ENCODE measurements at regions not wholly inside any gene's neighbourhood (a gene's known extent, or its start where the extent isn't known, plus 50 kb on each side); places are given as distances from the start of the nearest gene placed in this dataset.

DNA sequence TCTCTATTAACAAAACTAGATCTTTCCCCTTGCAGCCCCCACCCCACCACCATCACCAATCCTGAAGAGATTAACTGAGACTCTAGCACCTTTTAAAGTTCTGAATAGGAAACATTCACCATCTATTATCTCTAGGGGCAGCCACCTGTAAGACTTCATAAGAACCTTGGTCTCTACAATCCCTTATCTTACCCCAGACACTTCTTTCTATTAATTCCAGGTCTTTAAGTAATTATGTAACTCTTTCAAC is 180.2 kb upstream of the FBXL17 start:
- H3K27ac Mint-ChIP-seq = no peak overlapping the region
- intact Hi-C loops (cut with DNase I, micrococcal nuclease) = no loop called here
- no peaks in the 10 kb centered on the region for H3K27me3 Mint-ChIP-seq

DNA sequence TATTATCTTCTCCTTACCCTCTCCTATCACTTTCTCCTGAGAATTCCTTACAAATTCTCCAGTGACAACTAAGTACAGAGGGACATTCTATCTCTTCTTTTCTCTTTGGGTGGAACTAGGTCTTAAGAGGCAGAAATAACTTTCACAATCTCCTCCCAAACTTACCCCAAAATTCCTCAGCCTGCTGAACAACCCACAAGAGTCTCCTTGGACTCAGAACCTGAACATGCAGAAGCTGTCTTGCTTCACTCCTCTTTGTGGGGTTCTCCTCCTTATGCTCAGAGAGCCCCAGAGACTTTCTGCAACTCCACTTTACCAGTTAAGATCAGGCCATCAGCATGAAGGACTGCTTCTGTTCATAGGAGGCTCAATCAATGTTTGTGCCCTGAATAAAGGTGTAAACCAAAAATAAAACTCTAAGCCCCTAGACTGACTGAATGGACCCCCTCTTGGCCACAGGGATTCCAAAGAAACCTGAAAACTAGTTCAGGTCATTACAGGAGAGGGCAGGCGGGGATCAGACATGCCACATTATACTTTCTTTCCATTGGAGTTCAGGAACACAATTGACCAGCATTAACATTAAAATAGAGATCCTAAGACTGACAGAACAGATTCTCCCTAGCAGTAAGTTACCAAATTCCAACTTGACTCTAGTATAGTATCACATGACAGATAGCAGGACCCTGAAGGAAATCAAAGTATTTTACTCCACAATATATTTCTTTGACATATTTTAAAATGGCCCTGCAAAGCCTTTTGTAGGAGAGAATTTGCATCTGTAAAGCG is 179.7 kb upstream of the FBXL17 start:
- intact Hi-C loops (cut with DNase I, micrococcal nuclease) = no loop called here
- H3K27me3 ChIP-seq (ENCODE audit: control insufficient read depth in 1 of 2, insufficient read depth in 2 of 2, low read length in 2 of 2) = peaks cover 0 to 7% of the 10 kb centered on the region in 2 experiments
- CTCF ChIA-PET = no interaction called here
- Mint-ChIP-seq H3K27ac (no peak overlapping the region), H3K27me3 (no peaks in the 10 kb centered on the region), H3K9me3 (no peaks in the 10 kb centered on the region), H3K4me3 (no peak overlapping the region), H3K36me3 (ENCODE audit: low read depth) (no peaks in the 10 kb centered on the region), H3K4me1 (ENCODE audit: low read depth) (no peaks in the 10 kb centered on the region)
- H3K4me1 ChIP-seq (ENCODE audit: insufficient read depth, low read length) = no peaks in the 10 kb centered on the region
- POLR2A ChIA-PET = no interaction called here
- TF ChIP-seq, protein P1, sequence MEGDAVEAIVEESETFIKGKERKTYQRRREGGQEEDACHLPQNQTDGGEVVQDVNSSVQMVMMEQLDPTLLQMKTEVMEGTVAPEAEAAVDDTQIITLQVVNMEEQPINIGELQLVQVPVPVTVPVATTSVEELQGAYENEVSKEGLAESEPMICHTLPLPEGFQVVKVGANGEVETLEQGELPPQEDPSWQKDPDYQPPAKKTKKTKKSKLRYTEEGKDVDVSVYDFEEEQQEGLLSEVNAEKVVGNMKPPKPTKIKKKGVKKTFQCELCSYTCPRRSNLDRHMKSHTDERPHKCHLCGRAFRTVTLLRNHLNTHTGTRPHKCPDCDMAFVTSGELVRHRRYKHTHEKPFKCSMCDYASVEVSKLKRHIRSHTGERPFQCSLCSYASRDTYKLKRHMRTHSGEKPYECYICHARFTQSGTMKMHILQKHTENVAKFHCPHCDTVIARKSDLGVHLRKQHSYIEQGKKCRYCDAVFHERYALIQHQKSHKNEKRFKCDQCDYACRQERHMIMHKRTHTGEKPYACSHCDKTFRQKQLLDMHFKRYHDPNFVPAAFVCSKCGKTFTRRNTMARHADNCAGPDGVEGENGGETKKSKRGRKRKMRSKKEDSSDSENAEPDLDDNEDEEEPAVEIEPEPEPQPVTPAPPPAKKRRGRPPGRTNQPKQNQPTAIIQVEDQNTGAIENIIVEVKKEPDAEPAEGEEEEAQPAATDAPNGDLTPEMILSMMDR (IDR thresholded peaks at IDR 0.05) = no peak
- no peaks in the 10 kb centered on the region for H3K9me3 ChIP-seq (ENCODE audit: control insufficient read depth in 1 of 2, insufficient read depth in 1 of 2, low read length in 2 of 2)
- H3K4me3 ChIP-seq (ENCODE audit: low read length) = no peak overlapping the region
- H3K27ac ChIP-seq (ENCODE audit: low read depth in 1 of 2, low read length in 2 of 2) = no peak overlapping the region
- ATAC-seq (ENCODE audit: poor library complexity) (no peak), DNase-seq (no peak)
- no peaks in the 10 kb centered on the region for H3K36me3 ChIP-seq (ENCODE audit: insufficient read depth, low read length)

More for the DNA sequence above, 180.2 kb upstream of the FBXL17 start:
- Histone ChIP-seq H3K4me1 (ENCODE audit: insufficient read depth, low read length) (no peaks in the 10 kb centered on the region), H3K9me3 (ENCODE audit: control insufficient read depth in 1 of 2, insufficient read depth in 1 of 2, low read length in 2 of 2) (no peaks in the 10 kb centered on the region), H3K36me3 (ENCODE audit: insufficient read depth, low read length) (no peaks in the 10 kb centered on the region), H3K4me3 (ENCODE audit: low read length) (no peak overlapping the region), H3K27me3 (ENCODE audit: control insufficient read depth in 1 of 2, insufficient read depth in 2 of 2, low read length in 2 of 2) (peaks cover 0 to 7% of the 10 kb centered on the region in 2 experiments), H3K27ac (ENCODE audit: low read depth in 1 of 2, low read length in 2 of 2) (no peak overlapping the region)
- no peak for ATAC-seq (ENCODE audit: poor library complexity)
- TF ChIP-seq, protein P1 (IDR thresholded peaks at IDR 0.05) = no peak
- no peaks in the 10 kb centered on the region for H3K9me3 Mint-ChIP-seq
- no peaks in the 10 kb centered on the region for H3K36me3 Mint-ChIP-seq (ENCODE audit: low read depth)
- POLR2A ChIA-PET = no interaction called here
- CTCF ChIA-PET = no interaction called here
- no peak overlapping the region for H3K4me3 Mint-ChIP-seq
- no peak for DNase-seq
- H3K4me1 Mint-ChIP-seq (ENCODE audit: low read depth) = no peaks in the 10 kb centered on the region

DNA sequence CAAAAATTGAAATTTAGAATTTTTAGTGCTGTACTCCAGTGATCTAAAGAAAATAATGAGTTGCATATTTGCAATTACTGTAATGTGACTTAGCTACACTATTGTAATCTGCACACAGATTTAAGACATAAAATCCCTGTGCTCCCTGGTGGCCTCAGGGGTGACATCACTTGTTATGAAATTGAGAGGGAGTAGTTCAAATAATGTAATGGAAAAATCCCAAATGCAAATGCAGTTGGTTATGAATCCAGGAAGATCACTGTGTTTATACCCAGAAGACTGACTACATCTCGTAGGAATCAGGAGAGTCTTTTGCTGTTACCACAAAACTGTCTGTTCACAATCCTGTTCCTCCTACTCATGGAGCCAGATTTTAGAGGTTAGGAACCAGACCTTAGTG is 178.7 kb upstream of the FBXL17 start:
- Mint-ChIP-seq H3K4me3 (no peak overlapping the region), H3K27me3 (no peaks in the 10 kb centered on the region), H3K27ac (no peak overlapping the region), H3K9me3 (no peaks in the 10 kb centered on the region), H3K4me1 (ENCODE audit: low read depth) (no peaks in the 10 kb centered on the region), H3K36me3 (ENCODE audit: low read depth) (no peaks in the 10 kb centered on the region)
- ATAC-seq (ENCODE audit: poor library complexity) = no peak
- intact Hi-C loops (cut with DNase I, micrococcal nuclease) = no loop called here
- TF ChIP-seq, protein P1 (IDR thresholded peaks at IDR 0.05) = no peak
- no peak for DNase-seq
- CTCF ChIA-PET = no interaction called here
- POLR2A ChIA-PET = no interaction called here
- H3K9me3 ChIP-seq (ENCODE audit: control insufficient read depth in 1 of 2, insufficient read depth in 1 of 2, low read length in 2 of 2) = no peaks in the 10 kb centered on the region
- no peaks in the 10 kb centered on the region for H3K4me1 ChIP-seq (ENCODE audit: insufficient read depth, low read length)
- no peak overlapping the region for H3K27ac ChIP-seq (ENCODE audit: low read depth in 1 of 2, low read length in 2 of 2)
- no peak overlapping the region for H3K4me3 ChIP-seq (ENCODE audit: low read length)
- H3K36me3 ChIP-seq (ENCODE audit: insufficient read depth, low read length) = no peaks in the 10 kb centered on the region
- H3K27me3 ChIP-seq (ENCODE audit: control insufficient read depth in 1 of 2, insufficient read depth in 2 of 2, low read length in 2 of 2) = peaks cover 0 to 5% of the 10 kb centered on the region in 2 experiments

Data from CD4-positive, alpha-beta T cell (primary cell).